HuH-7 (cell line): ENCODE measurements at regions not wholly inside any gene's neighbourhood (a gene's known extent, or its start where the extent isn't known, plus 50 kb on each side); places are given as distances from the start of the nearest gene placed in this dataset.
"Not testable (repeated sequence)": the region's sequence is repeated elsewhere in the genome, so short reads cannot be mapped to it uniquely, and the experiment has no call there.

Source experiments
- DNase-seq: peaks from one replicate; pipeline ENCODE4 v3.0.0; 2011; ENCODE audit warnings: low spot score

DNA sequence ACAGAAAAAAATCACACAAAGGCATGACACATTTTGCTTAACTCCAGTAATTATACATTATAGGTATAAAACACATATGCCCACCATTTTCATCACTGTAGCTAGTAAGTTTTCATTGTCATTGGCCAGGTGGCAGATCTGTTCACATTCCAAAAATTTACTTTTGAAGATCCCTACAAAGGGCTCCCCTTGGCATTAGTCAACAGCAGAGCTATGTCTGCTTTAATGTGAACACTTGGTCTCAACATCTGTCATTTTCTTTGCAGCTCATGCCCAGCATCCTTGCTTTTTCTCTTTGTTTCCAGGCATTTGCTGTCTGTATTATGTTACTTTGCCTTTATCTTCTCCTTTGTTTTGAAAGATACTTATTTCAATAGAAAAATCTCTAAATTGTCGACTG lies 519.1 kb upstream of the FOXG1 start:
- DNase-seq = no peak

- not testable (repeated sequence) for DNase-seq
Measured at GRCh38 chr14:28252124-28252523, 514.5 kb upstream of the FOXG1 start.

GRCh38 chr14:28254768-28255167 lies 511.8 kb upstream of the FOXG1 start:
- DNase-seq = no peak

DNA sequence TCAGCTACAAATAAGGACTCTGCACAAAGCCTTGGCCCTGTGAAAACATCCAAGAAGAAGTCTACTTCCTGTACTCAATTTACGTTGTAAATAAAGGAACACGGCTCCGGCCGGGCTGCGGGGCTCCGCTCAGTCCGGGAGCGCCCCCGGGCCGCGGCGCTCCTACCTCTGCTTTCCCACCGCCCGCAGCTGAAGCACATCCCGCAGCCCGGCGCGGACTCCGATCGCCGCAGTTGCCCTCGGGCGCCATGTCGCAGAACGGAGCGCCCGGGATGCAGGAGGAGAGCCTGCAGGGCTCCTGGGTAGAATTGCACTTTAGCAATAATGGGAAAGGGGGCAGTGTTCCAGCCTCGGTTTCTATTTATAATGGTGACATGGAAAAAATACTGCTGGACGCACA lies 502.3 kb upstream of the FOXG1 start:
- peak; percentile 7 for DNase-seq

GRCh38 chr14:28272270-28272669 lies 494.3 kb upstream of the FOXG1 start:
- DNase-seq = no peak

DNA sequence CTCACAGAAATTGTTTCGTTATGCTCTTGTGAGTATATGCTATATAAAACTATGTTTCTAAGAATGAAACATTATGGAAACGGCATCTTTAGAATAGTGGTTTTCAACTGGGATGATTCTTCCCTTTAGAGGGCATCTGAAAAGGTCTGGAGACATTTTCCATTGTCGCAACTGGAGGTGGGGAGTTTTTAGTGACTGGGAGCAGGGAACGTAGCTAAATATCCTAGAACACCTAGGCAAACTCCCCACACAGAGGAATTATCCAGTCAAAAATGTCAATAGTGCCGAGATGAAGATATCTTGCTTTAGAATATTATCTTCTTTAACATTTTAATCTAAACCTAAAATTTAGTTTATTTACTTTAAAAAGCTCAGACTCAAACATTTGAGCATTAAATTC lies 486.1 kb upstream of the FOXG1 start:
- DNase-seq = no peak

DNA sequence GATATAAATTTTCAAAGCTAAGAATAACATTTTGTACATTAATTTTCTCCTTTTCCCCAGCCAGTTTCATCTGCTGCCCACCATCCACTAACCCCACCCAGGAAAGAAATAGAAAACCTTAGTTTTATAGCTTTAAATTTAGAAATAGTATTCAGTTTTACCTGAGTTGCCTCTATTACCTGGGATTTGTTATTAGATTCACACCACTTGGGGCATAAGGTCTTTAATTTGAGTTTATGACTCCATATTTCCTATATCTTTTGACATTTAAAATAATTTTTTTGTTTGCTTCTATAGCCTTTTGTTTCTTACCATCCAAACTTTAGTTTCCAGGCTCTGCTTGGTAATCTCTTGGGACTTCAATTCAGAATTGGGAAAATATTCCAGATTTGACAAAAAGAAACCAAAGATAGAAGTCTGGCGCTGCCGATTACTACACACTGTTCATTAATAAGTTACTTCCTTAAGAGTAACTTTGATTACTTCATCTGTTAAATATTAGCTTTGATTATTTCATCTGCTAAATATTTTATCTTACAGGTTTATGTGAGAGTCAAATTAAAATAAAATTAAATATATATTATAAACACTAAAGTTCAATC lies 485.5 kb upstream of the FOXG1 start:
- no peak for DNase-seq

DNA sequence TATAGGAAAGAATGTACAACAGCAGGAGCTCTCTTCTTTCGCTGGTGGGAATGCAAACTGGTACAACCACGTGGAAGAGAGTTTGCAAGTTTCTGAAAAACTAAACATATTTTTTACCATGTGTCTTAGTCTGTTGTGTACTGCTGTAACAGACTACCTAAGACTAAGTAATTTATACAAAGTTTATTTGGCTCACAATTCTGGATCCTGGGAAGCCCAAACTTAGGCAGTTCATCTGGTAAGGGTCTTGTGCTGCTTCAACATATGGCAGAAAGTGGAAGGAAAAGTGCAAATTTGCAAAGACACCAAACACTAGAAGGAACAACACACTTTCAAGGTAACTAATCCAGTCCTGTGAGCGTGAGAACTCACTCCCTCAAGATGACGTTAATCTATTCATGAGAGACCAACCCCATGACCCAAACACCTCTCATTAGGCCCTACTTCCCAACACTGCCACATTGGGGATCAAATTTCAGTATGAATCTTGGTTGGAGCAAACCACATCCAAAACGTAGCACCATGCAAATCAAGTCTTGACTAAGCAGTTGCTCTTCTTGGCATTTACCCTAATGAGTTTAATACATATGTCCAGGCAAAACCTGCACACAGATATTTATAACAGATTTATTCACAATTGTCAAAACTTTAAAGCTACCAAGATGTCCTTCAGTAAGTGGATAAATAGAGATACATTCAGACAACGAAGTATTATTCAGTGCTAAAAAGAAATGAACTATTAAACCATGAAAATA lies 481.9 kb upstream of the FOXG1 start:
- DNase-seq = no peak

- DNase-seq = peak; percentile 15
Measured at GRCh38 chr14:28294834-28295440, 471.6 kb upstream of the FOXG1 start.

- DNase-seq = no peak
Measured at GRCh38 chr14:28297559-28297958, 469.0 kb upstream of the FOXG1 start.

GRCh38 chr14:28298156-28298555 lies 468.4 kb upstream of the FOXG1 start:
- DNase-seq = no peak

DNA sequence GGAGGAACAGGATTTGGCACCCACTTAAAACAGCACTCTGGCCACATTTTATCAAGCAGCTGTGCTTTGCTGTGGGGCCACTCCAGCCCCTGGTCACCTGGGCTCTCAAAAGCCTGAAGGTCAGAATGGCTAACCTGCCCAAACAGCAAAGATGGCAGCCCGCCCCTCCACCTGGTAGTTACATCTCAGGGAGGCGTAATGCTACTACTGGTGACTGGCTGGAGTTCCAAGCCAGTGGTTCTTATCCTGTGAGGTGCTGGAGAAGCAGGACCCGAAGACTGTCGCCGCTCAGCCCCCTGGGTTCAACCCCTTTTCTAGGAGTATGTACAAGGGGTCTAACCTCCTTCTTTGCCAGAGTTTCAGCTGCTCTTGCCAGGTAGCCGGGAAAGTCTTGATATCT lies 467.4 kb upstream of the FOXG1 start:
- no peak for DNase-seq

DNA sequence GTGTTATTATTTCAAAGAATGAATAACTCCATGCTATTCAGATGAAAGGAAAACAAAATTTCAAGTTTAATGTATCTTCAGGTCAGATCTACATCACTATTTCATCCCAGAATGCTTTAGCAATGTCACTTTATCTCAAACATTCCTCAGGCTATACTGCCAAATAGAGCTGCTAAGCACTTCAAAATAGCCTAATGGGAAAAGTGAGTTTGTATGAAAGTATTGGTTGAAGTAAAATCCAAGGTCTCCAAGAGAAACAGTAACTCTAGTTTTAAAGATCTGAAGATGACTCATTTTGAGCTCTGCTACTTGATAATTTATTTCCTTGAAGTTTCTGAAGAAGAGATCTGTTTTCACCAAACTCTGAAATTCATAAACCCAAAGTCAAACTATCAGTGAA lies 466.2 kb upstream of the FOXG1 start:
- no peak for DNase-seq

- DNase-seq = no peak
Measured at GRCh38 chr14:28301179-28301578, 465.4 kb upstream of the FOXG1 start.

GRCh38 chr14:28303248-28303647 lies 463.3 kb upstream of the FOXG1 start:
- no peak for DNase-seq

DNA sequence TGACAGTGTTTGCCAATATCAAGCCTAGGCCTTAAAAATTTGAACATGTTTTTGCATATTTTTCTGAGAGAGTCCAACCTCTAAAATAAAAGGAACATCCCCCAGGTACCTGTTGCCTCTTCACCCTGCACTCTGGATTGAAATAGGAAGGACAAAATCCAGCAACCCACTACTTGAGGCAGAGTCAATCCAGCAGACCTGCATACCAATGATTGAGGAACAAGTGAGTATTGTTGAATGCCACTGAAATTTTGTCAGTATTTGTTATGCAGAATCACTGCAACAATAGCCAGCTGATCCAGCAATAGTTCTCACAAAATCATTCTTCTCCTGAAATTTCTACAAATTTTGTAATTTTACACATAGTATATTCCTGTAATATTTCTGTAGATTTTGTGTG lies 460.6 kb upstream of the FOXG1 start:
- DNase-seq = no peak

DNA sequence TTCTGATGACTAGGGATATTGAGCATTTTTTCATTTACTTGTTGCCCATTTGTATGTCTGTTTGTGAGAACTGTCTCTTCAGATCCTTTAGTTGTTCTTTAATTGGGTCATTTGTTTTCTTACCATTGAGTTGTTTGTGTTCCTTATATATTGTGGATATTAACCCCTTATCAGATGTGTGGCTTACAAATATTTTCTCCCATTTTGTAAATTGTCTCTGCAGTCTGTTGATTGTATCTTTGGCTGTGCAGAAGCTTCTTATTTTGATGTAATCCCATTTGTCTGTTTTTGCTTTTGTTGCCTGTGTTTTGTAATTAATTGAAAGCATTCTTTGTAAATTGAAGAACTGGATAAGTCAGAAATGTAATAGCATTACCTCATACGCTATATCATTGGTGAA lies 459.1 kb upstream of the FOXG1 start:
- DNase-seq = no peak

DNA sequence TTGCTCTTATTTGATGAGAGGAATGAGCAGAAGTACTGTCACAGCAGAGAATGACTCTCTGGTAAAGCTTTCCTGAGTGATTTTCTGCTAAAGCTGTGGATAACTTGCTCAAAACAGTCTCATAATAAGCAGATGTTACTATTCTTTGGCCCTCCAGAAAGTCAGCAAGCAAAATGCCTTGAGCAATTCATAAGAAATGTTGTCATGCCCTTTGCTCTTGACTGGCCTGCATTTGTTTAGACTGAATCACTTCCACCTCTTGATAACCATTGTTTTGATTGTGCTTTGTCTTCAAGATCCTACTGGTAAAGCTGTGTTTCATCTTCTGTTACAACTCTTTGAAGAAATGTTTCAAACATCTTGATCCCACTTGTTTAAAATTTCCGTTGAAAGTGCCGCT lies 457.9 kb upstream of the FOXG1 start:
- no peak for DNase-seq

- not testable (repeated sequence) for DNase-seq
Measured at GRCh38 chr14:28317890-28318675, 448.5 kb upstream of the FOXG1 start.

- no peak for DNase-seq
Measured at GRCh38 chr14:28321475-28322244, 444.9 kb upstream of the FOXG1 start.

DNA sequence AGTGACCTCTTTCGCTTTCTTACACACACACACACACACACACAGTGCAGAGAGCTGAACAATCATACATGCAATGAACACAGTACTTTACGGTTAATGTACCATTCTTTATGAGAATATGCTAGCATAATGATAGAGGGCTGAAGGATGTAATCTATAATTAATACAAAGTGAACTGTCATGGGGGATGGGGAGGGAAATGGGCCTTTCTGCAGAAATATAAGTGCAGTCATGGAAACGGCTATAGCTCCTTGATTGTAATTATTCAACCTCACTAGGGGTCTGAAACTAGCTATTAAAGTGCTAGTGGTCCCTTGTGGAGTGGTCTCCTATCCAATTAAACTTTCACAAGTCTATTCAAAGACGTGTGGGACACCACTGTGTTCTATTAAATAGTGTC lies 443.2 kb upstream of the FOXG1 start:
- DNase-seq = no peak
